ENCODE measurements at regions not wholly inside any gene's neighbourhood (a gene's known extent, or its start where the extent isn't known, plus 50 kb on each side); places are given as distances from the start of the nearest gene placed in this dataset.

- TF ChIP-seq EP300 (IDR thresholded peaks at IDR 0.05) (peak; percentile 49 to 86), CTCF (IDR thresholded peaks at IDR 0.05) (no peak), POLR2A (IDR thresholded peaks at IDR 0.05) (no peak)
- no peak overlapping the region for H3K4me3 ChIP-seq
- 68 to 73% methylated on average over 4 of the region's 4 CpGs for WGBS, 2 donors
- peaks cover 0 to 11% (median 0%) of the 10 kb centered on the region in 4 donors for H3K4me1 ChIP-seq
- peak overlapping the region in 3 of 4 donors; percentile 31 to 44 (median 39) for H3K27ac ChIP-seq
- H3K9me3 ChIP-seq = peaks cover 0 to 4% (median 0%) of the 10 kb centered on the region in 4 donors
- H3K36me3 ChIP-seq = no peaks in the 10 kb centered on the region
- no peaks in the 10 kb centered on the region for H3K27me3 ChIP-seq
- peak; percentile 68 to 73 for DNase-seq (ENCODE audit: low spot score in 2 of 2)
These were observed 105.1 kb upstream of the BCL6 start for GRCh38 chr3:187850258-187850921.

- WGBS, 2 donors = 83 to 90% methylated on average over 2 to 4 of the region's 5 CpGs
- H3K4me3 ChIP-seq = no peak overlapping the region
- H3K9me3 ChIP-seq = peaks cover 0 to 4% (median 0%) of the 10 kb centered on the region in 4 donors
- peaks cover 0 to 11% (median 0%) of the 10 kb centered on the region in 4 donors for H3K4me1 ChIP-seq
- no peak for DNase-seq (ENCODE audit: low spot score in 2 of 2)
- no peaks in the 10 kb centered on the region for H3K27me3 ChIP-seq
- H3K27ac ChIP-seq = no peak overlapping the region
- no peak for TF ChIP-seq EP300 (IDR thresholded peaks at IDR 0.05)
- TF ChIP-seq CTCF (IDR thresholded peaks at IDR 0.05) = no peak
- no peak for TF ChIP-seq POLR2A (IDR thresholded peaks at IDR 0.05)
- H3K36me3 ChIP-seq = no peaks in the 10 kb centered on the region
These were observed 107.8 kb upstream of the BCL6 start for GRCh38 chr3:187852842-187853730.

- H3K4me3 ChIP-seq = no peak overlapping the region
- 93 to 94% methylated on average over 2 of the region's 2 CpGs for WGBS, 2 donors
- peaks cover 0 to 7% (median 0%) of the 10 kb centered on the region in 4 donors for H3K4me1 ChIP-seq
- H3K36me3 ChIP-seq = no peaks in the 10 kb centered on the region
- H3K27me3 ChIP-seq = no peaks in the 10 kb centered on the region
- no peak for TF ChIP-seq EP300 (IDR thresholded peaks at IDR 0.05)
- peaks cover 0 to 4% (median 0%) of the 10 kb centered on the region in 4 donors for H3K9me3 ChIP-seq
- DNase-seq (ENCODE audit: low spot score in 2 of 2) = no peak
- H3K27ac ChIP-seq = no peak overlapping the region
These were observed 109.9 kb upstream of the BCL6 start for GRCh38 chr3:187855131-187855530.

GRCh38 chr3:187856555-187856954 lies 111.3 kb upstream of the BCL6 start:
- WGBS, 2 donors = 94 to 96% methylated on average over 2 of the region's 2 CpGs
- no peak for DNase-seq (ENCODE audit: low spot score in 2 of 2)
- TF ChIP-seq CTCF (IDR thresholded peaks at IDR 0.05) (no peak), POLR2A (IDR thresholded peaks at IDR 0.05) (no peak), EP300 (IDR thresholded peaks at IDR 0.05) (no peak)

GRCh38 chr3:187858041-187858440 lies 112.8 kb upstream of the BCL6 start:
- TF ChIP-seq EP300 (IDR thresholded peaks at IDR 0.05) (peak in 1 of 2 donors; percentile 61), CTCF (IDR thresholded peaks at IDR 0.05) (no peak)
- peaks cover 0 to 9% (median 4%) of the 10 kb centered on the region in 4 donors for H3K9me3 ChIP-seq
- WGBS, 2 donors = 63 to 72% methylated on average over 5 of the region's 5 CpGs

More at GRCh38 chr3:187856555-187856954, 111.3 kb upstream of the BCL6 start:
- no peak overlapping the region for H3K27ac ChIP-seq
- H3K27me3 ChIP-seq = no peaks in the 10 kb centered on the region
- no peaks in the 10 kb centered on the region for H3K36me3 ChIP-seq
- H3K9me3 ChIP-seq = peaks cover 0 to 12% (median 2%) of the 10 kb centered on the region in 4 donors
- no peaks in the 10 kb centered on the region for H3K4me1 ChIP-seq
- H3K4me3 ChIP-seq = no peak overlapping the region

More at GRCh38 chr3:187858041-187858440, 112.8 kb upstream of the BCL6 start:
- Histone ChIP-seq H3K4me1 (no peaks in the 10 kb centered on the region), H3K4me3 (no peak overlapping the region), H3K36me3 (no peaks in the 10 kb centered on the region), H3K27ac (peak overlapping the region in 2 of 4 donors; percentile 32 to 72), H3K27me3 (no peaks in the 10 kb centered on the region)
- DNase-seq (ENCODE audit: low spot score in 2 of 2) = peak in 1 of 2 donors; percentile 32
